ENCODE measurements at regions not wholly inside any gene's neighbourhood (a gene's known extent, or its start where the extent isn't known, plus 50 kb on each side); places are given as distances from the start of the nearest gene placed in this dataset.

DNA sequence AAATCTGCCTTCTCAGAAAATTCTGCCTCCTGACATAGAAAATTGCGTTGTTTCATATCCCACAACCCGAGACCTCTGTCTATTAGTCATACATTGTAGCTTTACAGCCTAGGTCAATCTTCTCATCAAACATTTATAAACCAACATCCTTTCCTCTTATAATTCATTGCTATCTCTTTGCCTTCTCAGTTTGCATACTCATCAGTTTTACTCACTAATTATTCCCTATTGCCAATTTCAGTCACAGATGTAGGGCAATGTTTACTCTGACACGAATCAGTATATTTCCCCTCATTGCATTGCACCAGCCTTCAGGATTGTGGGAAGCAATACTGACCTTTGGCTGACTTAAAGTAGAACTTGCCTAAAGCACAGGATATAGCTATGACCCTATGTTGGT is 247.2 kb downstream of the CEMIP2 start:
- Histone ChIP-seq H3K27me3 (ENCODE audit: insufficient read depth, low read length) (no peaks in the 10 kb centered on the region), H3K4me1 (ENCODE audit: insufficient read depth, low read length, severe bottlenecking) (no peaks in the 10 kb centered on the region)
- TF ChIP-seq CTCF (IDR thresholded peaks at IDR 0.05; ENCODE audit: low read length) (no peak), EZH2 (IDR thresholded peaks at IDR 0.05; ENCODE audit: borderline replicate concordance, low read length) (no peak)

DNA sequence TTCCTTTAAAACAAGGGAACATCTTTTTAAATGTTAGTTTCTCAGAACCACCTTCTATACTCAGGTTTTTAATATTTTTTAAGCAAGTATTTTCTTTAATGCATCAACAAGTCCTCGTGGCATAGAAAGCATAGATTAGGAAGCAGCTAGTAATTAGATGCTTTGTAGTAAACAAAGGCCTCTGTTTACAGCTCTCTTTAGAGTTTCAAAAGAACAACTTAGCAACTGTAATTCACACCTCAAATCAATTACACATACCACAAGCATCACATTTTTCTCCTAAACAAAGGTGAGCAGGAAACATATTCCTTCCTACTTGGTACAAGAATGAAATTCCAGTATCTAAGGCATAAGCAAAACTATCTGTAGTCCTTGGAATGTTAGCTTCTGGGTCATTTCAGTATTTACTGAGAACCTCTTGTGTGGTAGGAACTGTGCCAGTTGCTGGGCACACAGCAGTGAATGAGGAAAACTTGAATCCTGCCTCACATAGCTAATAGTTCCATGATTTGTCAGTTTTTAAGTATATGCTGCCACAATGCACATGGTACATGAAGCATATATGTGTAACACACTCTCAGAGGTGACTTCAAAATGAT is 249.1 kb downstream of the CEMIP2 start:
- no peaks in the 10 kb centered on the region for H3K4me1 ChIP-seq (ENCODE audit: insufficient read depth, low read length, severe bottlenecking)
- no peaks in the 10 kb centered on the region; the same call in 1 of the 2 replicates for H3K9me2 ChIP-seq (ENCODE audit: low read depth, low read length)
- no peaks in the 10 kb centered on the region for H3K79me2 ChIP-seq (ENCODE audit: insufficient read depth, low read length)
- H3K4me2 ChIP-seq (ENCODE audit: low read length): no peak overlapping the region
- H3K4me3 ChIP-seq (ENCODE audit: low read depth, low read length, poor library complexity, severe bottlenecking): no peak overlapping the region
- no peaks in the 10 kb centered on the region for H3K27me3 ChIP-seq (ENCODE audit: insufficient read depth, low read length)
- no peaks in the 10 kb centered on the region for H3K9me3 ChIP-seq (ENCODE audit: low read length)
- H3K9ac ChIP-seq (ENCODE audit: low read length): no peak overlapping the region
- no peaks in the 10 kb centered on the region for H3F3A ChIP-seq (ENCODE audit: insufficient read depth, low read length)
- TF ChIP-seq EZH2 (IDR thresholded peaks at IDR 0.05; ENCODE audit: borderline replicate concordance, low read length) (no peak), CTCF (IDR thresholded peaks at IDR 0.05; ENCODE audit: low read length) (no peak)
- no peak overlapping the region for H2AFZ ChIP-seq (ENCODE audit: low read length)
- no peaks in the 10 kb centered on the region for H4K20me1 ChIP-seq (ENCODE audit: insufficient read depth, low read length)
- no peaks in the 10 kb centered on the region for H3K36me3 ChIP-seq (ENCODE audit: insufficient read depth, low read length)
- H3K27ac ChIP-seq (ENCODE audit: low read depth, low read length, poor library complexity, severe bottlenecking): no peak overlapping the region

More for the DNA sequence above, 247.2 kb downstream of the CEMIP2 start:
- Histone ChIP-seq H3K79me2 (ENCODE audit: insufficient read depth, low read length) (no peaks in the 10 kb centered on the region), H4K20me1 (ENCODE audit: insufficient read depth, low read length) (no peaks in the 10 kb centered on the region), H3K4me2 (ENCODE audit: low read length) (no peak overlapping the region), H3K9me3 (ENCODE audit: low read length) (no peaks in the 10 kb centered on the region), H3K9me2 (ENCODE audit: low read depth, low read length) (no peaks in the 10 kb centered on the region; the same call in 1 of the 2 replicates), H2AFZ (ENCODE audit: low read length) (no peak overlapping the region), H3K36me3 (ENCODE audit: insufficient read depth, low read length) (no peaks in the 10 kb centered on the region), H3K9ac (ENCODE audit: low read length) (no peak overlapping the region), H3K4me3 (ENCODE audit: low read depth, low read length, poor library complexity, severe bottlenecking) (no peak overlapping the region), H3F3A (ENCODE audit: insufficient read depth, low read length) (no peaks in the 10 kb centered on the region), H3K27ac (ENCODE audit: low read depth, low read length, poor library complexity, severe bottlenecking) (no peak overlapping the region)

DNA sequence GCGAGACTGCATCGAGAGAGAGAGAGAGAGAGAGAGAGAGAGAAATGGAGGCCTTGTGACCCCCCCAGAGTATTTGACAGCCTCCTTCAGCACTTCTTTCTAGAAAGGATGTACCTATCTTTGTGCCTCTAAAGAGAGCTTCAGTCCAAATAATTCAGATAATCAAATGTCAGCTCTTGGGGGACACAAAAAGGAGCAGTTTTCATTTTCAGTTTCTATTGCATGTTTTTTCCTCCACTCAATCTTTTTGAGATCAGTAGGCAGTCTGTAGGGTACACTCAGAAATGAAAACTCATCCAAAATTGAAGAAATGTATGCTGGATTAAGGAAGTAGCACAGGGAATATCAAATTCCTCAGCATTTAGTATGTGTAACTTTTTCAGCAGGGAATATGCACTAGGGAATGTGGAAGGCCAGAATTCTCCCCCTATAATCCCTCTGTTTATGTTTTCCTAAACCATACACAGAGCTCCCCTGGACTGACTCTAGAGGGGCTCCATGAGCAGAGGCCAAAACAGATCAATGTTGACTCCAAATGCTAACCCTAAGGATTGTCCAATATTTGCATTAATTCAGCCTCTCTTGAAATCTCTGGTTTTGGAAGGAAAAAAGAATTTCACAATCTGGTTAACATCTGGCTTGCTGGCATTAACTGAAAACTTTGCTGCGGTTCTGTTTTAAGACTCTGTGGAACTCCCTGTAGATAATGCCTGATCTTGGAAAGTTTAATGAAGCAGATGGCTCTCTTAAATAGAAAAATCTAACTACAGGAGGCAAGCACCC is 250.1 kb downstream of the CEMIP2 start:
- Histone ChIP-seq H3K79me2 (ENCODE audit: insufficient read depth, low read length) (no peaks in the 10 kb centered on the region), H3K36me3 (ENCODE audit: insufficient read depth, low read length) (no peaks in the 10 kb centered on the region), H3K9me3 (ENCODE audit: low read length) (no peaks in the 10 kb centered on the region), H3K4me1 (ENCODE audit: insufficient read depth, low read length, severe bottlenecking) (no peaks in the 10 kb centered on the region), H3K27me3 (ENCODE audit: insufficient read depth, low read length) (no peaks in the 10 kb centered on the region), H4K20me1 (ENCODE audit: insufficient read depth, low read length) (no peaks in the 10 kb centered on the region), H3K9ac (ENCODE audit: low read length) (no peak overlapping the region), H3K9me2 (ENCODE audit: low read depth, low read length) (no peaks in the 10 kb centered on the region; the same call in 1 of the 2 replicates), H3K4me3 (ENCODE audit: low read depth, low read length, poor library complexity, severe bottlenecking) (no peak overlapping the region), H2AFZ (ENCODE audit: low read length) (no peak overlapping the region), H3K27ac (ENCODE audit: low read depth, low read length, poor library complexity, severe bottlenecking) (no peak overlapping the region), H3K4me2 (ENCODE audit: low read length) (no peak overlapping the region), H3F3A (ENCODE audit: insufficient read depth, low read length) (no peaks in the 10 kb centered on the region)
- TF ChIP-seq EZH2 (IDR thresholded peaks at IDR 0.05; ENCODE audit: borderline replicate concordance, low read length) (no peak), CTCF (IDR thresholded peaks at IDR 0.05; ENCODE audit: low read length) (no peak)
